ENCODE measurements at regions not wholly inside any gene's neighbourhood (a gene's known extent, or its start where the extent isn't known, plus 50 kb on each side); places are given as distances from the start of the nearest gene placed in this dataset.

DNA sequence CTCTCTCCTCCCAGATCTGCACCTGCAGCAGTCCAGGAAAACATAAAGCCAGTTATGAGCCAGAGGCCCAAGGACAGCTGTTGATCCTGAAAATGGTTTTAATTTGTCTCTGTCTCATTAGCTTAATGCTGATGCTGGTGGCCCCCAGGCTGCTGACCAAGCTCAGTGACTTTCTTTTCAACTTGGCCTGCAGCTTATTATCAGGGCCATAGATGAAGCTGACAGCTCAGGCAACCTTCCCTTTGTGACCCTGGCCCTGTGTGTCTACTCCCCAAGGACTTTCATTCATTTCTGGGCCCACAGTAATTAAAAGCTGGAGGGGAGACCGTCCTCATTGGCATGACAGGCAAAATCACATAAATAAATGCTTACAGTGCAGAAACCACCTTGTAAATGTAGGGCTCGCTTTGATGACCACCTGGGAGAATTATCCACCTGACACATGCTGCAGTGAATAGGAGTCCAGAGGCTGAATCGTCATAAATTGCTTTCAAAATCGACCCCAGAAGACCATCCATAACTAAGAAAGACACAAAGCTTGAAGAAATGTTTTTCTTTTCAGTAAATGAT lies 138.5 kb downstream of the NPY start:
- TF ChIP-seq, protein P1, sequence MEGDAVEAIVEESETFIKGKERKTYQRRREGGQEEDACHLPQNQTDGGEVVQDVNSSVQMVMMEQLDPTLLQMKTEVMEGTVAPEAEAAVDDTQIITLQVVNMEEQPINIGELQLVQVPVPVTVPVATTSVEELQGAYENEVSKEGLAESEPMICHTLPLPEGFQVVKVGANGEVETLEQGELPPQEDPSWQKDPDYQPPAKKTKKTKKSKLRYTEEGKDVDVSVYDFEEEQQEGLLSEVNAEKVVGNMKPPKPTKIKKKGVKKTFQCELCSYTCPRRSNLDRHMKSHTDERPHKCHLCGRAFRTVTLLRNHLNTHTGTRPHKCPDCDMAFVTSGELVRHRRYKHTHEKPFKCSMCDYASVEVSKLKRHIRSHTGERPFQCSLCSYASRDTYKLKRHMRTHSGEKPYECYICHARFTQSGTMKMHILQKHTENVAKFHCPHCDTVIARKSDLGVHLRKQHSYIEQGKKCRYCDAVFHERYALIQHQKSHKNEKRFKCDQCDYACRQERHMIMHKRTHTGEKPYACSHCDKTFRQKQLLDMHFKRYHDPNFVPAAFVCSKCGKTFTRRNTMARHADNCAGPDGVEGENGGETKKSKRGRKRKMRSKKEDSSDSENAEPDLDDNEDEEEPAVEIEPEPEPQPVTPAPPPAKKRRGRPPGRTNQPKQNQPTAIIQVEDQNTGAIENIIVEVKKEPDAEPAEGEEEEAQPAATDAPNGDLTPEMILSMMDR (IDR thresholded peaks at IDR 0.05): no peak
- no peak for TF ChIP-seq ELF1 (IDR thresholded peaks at IDR 0.05)
- TF ChIP-seq, protein P2, sequence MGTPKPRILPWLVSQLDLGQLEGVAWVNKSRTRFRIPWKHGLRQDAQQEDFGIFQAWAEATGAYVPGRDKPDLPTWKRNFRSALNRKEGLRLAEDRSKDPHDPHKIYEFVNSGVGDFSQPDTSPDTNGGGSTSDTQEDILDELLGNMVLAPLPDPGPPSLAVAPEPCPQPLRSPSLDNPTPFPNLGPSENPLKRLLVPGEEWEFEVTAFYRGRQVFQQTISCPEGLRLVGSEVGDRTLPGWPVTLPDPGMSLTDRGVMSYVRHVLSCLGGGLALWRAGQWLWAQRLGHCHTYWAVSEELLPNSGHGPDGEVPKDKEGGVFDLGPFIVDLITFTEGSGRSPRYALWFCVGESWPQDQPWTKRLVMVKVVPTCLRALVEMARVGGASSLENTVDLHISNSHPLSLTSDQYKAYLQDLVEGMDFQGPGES (IDR thresholded peaks at IDR 0.05; ENCODE audit: low read depth, low read length): no peak
- TF ChIP-seq POLR2AphosphoS5 (IDR thresholded peaks at IDR 0.05; ENCODE audit: low read depth, low read length): no peak
- TF ChIP-seq, protein P3, sequence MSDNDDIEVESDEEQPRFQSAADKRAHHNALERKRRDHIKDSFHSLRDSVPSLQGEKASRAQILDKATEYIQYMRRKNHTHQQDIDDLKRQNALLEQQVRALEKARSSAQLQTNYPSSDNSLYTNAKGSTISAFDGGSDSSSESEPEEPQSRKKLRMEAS (IDR thresholded peaks at IDR 0.05; ENCODE audit: low read depth): no peak
- no peak for TF ChIP-seq RAD21 (IDR thresholded peaks at IDR 0.05; ENCODE audit: low read length)
- TF ChIP-seq, protein P4, sequence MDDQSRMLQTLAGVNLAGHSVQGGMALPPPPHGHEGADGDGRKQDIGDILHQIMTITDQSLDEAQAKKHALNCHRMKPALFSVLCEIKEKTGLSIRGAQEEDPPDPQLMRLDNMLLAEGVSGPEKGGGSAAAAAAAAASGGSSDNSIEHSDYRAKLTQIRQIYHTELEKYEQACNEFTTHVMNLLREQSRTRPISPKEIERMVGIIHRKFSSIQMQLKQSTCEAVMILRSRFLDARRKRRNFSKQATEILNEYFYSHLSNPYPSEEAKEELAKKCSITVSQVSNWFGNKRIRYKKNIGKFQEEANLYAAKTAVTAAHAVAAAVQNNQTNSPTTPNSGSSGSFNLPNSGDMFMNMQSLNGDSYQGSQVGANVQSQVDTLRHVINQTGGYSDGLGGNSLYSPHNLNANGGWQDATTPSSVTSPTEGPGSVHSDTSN (IDR thresholded peaks at IDR 0.05): no peak
- TF ChIP-seq, protein P5, sequence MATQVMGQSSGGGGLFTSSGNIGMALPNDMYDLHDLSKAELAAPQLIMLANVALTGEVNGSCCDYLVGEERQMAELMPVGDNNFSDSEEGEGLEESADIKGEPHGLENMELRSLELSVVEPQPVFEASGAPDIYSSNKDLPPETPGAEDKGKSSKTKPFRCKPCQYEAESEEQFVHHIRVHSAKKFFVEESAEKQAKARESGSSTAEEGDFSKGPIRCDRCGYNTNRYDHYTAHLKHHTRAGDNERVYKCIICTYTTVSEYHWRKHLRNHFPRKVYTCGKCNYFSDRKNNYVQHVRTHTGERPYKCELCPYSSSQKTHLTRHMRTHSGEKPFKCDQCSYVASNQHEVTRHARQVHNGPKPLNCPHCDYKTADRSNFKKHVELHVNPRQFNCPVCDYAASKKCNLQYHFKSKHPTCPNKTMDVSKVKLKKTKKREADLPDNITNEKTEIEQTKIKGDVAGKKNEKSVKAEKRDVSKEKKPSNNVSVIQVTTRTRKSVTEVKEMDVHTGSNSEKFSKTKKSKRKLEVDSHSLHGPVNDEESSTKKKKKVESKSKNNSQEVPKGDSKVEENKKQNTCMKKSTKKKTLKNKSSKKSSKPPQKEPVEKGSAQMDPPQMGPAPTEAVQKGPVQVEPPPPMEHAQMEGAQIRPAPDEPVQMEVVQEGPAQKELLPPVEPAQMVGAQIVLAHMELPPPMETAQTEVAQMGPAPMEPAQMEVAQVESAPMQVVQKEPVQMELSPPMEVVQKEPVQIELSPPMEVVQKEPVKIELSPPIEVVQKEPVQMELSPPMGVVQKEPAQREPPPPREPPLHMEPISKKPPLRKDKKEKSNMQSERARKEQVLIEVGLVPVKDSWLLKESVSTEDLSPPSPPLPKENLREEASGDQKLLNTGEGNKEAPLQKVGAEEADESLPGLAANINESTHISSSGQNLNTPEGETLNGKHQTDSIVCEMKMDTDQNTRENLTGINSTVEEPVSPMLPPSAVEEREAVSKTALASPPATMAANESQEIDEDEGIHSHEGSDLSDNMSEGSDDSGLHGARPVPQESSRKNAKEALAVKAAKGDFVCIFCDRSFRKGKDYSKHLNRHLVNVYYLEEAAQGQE (IDR thresholded peaks at IDR 0.05; ENCODE audit: low read depth, low read length): no peak
- TF ChIP-seq RCOR1 (IDR thresholded peaks at IDR 0.05; ENCODE audit: low read length): peak; percentile 56; the same call in 1 of the 2 replicates
- TF ChIP-seq RFX5 (IDR thresholded peaks at IDR 0.05; ENCODE audit: low read length): no peak

All from SK-N-SH (cell line).